Mesendoderm (in vitro differentiated cells): ENCODE measurements at regions not wholly inside any gene's neighbourhood (a gene's known extent, or its start where the extent isn't known, plus 50 kb on each side); places are given as distances from the start of the nearest gene placed in this dataset.
"Not testable (repeated sequence)": the region's sequence is repeated elsewhere in the genome, so short reads cannot be mapped to it uniquely, and the experiment has no call there.

Experiments
- DNase-seq: peaks from one replicate; pipeline ENCODE4 v3.0.0; 2013
- H2AK5ac ChIP-seq: 2 replicates; pipeline ENCODE4 v1.6.1; 2013; ENCODE audit warnings: low read length, inconsistent platforms
- H2BK120ac ChIP-seq: 2 replicates; pipeline ENCODE4 v1.6.1; 2013; ENCODE audit warnings: low read depth, mild to moderate bottlenecking, low read length, moderate library complexity, mixed read lengths
- H2BK15ac ChIP-seq: replicated peaks from 2 replicates; pipeline ENCODE4 v1.6.1; 2013; ENCODE audit warnings: low read depth, mild to moderate bottlenecking, moderate library complexity
- H2BK5ac ChIP-seq: 2 replicates; pipeline ENCODE4 v1.6.1; 2013; ENCODE audit warnings: low read length, inconsistent platforms
- H3K18ac ChIP-seq: 2 replicates; pipeline ENCODE4 v1.6.1; 2013; ENCODE audit warnings: mild to moderate bottlenecking, low read length, mixed read lengths
- H3K23ac ChIP-seq: one replicate; pipeline ENCODE4 v1.6.1; 2013; ENCODE audit warnings: low read length
- H3K27ac ChIP-seq: 2 replicates; pipeline ENCODE4 v1.5.1; 2013; ENCODE audit warnings: low read depth, mild to moderate bottlenecking, inconsistent platforms, low read length, moderate library complexity
- H3K27me3 ChIP-seq: 2 replicates; pipeline ENCODE4 v1.6.1; 2013; ENCODE audit warnings: low read length, control low read depth, mild to moderate bottlenecking, inconsistent platforms; ENCODE audit not compliant: insufficient read depth, poor library complexity
- H3K36me3 ChIP-seq: 2 replicates; pipeline ENCODE4 v1.6.1; 2013; ENCODE audit warnings: low read length, inconsistent platforms; ENCODE audit not compliant: control insufficient read depth, insufficient read depth
- H3K4ac ChIP-seq: one replicate; pipeline ENCODE4 v1.6.1; 2013; ENCODE audit warnings: low read depth, mild to moderate bottlenecking, low read length, moderate library complexity
- H3K4me1 ChIP-seq: 2 replicates; pipeline ENCODE4 v1.6.1; 2013; ENCODE audit warnings: low read depth, low read length, inconsistent platforms; ENCODE audit not compliant: control insufficient read depth
- H3K4me2 ChIP-seq: 2 replicates; pipeline ENCODE4 v1.6.1; 2013; ENCODE audit warnings: low read length
- H3K4me3 ChIP-seq: 2 replicates; pipeline ENCODE4 v1.5.1; 2013; ENCODE audit warnings: mild to moderate bottlenecking, low read length
- H3K56ac ChIP-seq: one replicate; pipeline ENCODE4 v1.6.1; 2013; ENCODE audit warnings: low read length
- H3K79me1 ChIP-seq: 2 replicates; pipeline ENCODE4 v1.6.1; 2013; ENCODE audit warnings: low read length, inconsistent platforms
- H3K79me2 ChIP-seq: 2 replicates; pipeline ENCODE4 v1.6.1; 2013; ENCODE audit warnings: mild to moderate bottlenecking, low read length; ENCODE audit not compliant: control insufficient read depth, insufficient read depth
- H3K9ac ChIP-seq: 2 replicates; pipeline ENCODE4 v1.6.1; 2013; ENCODE audit warnings: low read length, inconsistent platforms
- H4K5ac ChIP-seq: one replicate; pipeline ENCODE4 v1.6.1; 2013; ENCODE audit warnings: low read length
- H4K8ac ChIP-seq: one replicate; pipeline ENCODE4 v1.6.1; 2013; ENCODE audit warnings: low read depth, mild to moderate bottlenecking, control low read depth, low read length, moderate library complexity
- WGBS: extraction: QIAGEN DNeasy Blood & Tissue Kit; methylation state at CpG from one replicate; pipeline ENCODE4 v1.1.7; 2013; ENCODE audit warnings: low lambda C conversion rate, missing lambda C conversion rate; ENCODE audit not compliant: insufficient coverage; ENCODE audit errors: extremely low coverage; 5-methylcytosine and 5-hydroxymethylcytosine counted together

DNA sequence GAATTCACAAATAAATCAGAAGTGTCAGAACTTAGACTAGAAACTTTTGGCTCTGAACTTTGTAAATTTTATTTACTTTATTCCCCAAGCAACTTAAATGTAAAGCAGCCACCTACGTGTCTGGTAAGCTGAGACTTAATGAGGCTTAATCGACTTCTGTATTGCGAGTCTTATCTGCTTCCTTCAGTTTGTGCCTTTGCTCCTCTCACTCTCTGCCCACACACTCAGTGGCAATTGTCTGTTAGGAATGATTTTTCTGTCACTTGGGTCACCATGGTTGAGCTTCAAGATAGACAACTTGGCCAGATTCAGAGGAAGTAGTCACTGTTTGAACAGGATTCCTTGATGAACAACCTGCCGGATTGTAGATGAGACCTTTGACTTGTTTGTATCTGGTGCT is 691.4 kb upstream of the FSHR start:
- H3K4me1 ChIP-seq = no peaks in the 10 kb centered on the region
- no peaks in the 10 kb centered on the region for H3K79me2 ChIP-seq
- H2BK5ac ChIP-seq = no peak overlapping the region
- H3K36me3 ChIP-seq = no peaks in the 10 kb centered on the region
- H3K27ac ChIP-seq = no peak overlapping the region
- WGBS = no CpG with 5 or more reads among the region's 4 CpGs
- no peak overlapping the region for H3K4me3 ChIP-seq
- H4K8ac ChIP-seq = peak overlapping the region; percentile 56
- H3K18ac ChIP-seq = peak overlapping the region; percentile 51
- H3K56ac ChIP-seq = no peak overlapping the region
- no peak for DNase-seq
- peak overlapping the region; percentile 31 for H3K4ac ChIP-seq
- H2AK5ac ChIP-seq = no peak overlapping the region
- H2BK120ac ChIP-seq = no peak overlapping the region
- no peak overlapping the region for H2BK15ac ChIP-seq
- no peak overlapping the region for H3K4me2 ChIP-seq
- H3K23ac ChIP-seq = no peak overlapping the region
- H4K5ac ChIP-seq = no peak overlapping the region
- H3K9ac ChIP-seq = no peak overlapping the region
- no peaks in the 10 kb centered on the region for H3K79me1 ChIP-seq
- H3K27me3 ChIP-seq = no peaks in the 10 kb centered on the region

DNA sequence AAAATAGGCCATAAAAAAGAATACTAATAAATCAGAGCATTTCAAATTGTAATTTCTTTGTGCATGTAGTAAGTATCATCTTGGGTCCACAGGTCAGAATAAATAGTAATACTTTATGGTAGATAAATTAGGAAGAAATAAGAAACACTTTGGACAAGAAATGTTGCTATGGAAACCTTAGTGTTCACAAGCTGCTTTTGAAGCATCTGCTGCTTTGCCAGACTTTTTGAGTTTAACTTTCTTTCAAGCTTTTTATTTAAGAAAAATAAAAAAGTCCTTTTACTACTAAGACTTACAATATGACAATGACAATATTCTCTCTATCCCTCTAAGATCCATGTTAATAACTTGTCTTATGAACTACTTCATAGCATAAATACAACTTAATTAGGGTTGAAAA is 690.7 kb upstream of the FSHR start:
- H2AK5ac ChIP-seq = no peak overlapping the region
- no peak for DNase-seq
- H3K4me2 ChIP-seq = no peak overlapping the region
- no peak overlapping the region for H3K56ac ChIP-seq
- H3K79me1 ChIP-seq = no peaks in the 10 kb centered on the region
- no peak overlapping the region for H4K5ac ChIP-seq
- H2BK5ac ChIP-seq = no peak overlapping the region
- no peaks in the 10 kb centered on the region for H3K36me3 ChIP-seq
- no peak overlapping the region for H2BK15ac ChIP-seq
- H4K8ac ChIP-seq = no peak overlapping the region
- H3K27me3 ChIP-seq = no peaks in the 10 kb centered on the region
- no peak overlapping the region for H3K4me3 ChIP-seq
- H3K23ac ChIP-seq = no peak overlapping the region
- H3K9ac ChIP-seq = no peak overlapping the region
- no peak overlapping the region for H3K27ac ChIP-seq
- H3K4me1 ChIP-seq = no peaks in the 10 kb centered on the region
- no peaks in the 10 kb centered on the region for H3K79me2 ChIP-seq
- H2BK120ac ChIP-seq = no peak overlapping the region
- no peak overlapping the region for H3K4ac ChIP-seq
- H3K18ac ChIP-seq = no peak overlapping the region

DNA sequence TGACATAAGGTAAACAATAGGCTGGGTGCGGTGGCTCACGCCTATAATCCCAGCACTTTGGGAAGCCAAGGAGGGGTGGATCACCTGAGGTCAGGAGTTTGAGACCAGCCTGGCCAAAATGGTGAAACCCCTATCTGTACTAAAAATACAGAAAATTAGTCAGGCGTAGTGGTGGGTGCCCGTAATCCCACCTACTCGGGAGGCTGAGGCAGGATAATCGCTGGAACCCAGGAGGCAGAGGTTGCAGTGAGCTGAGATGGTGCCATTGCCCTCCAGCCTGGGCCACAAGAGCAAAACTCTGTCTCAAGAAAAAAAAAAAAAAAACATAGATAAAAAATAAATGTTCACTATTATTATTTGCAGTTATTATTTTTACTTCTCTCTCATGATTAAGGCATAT is 689.8 kb upstream of the FSHR start:
- not testable (repeated sequence) for H3K27me3 ChIP-seq, H4K8ac ChIP-seq, DNase-seq, H3K79me2 ChIP-seq, H3K23ac ChIP-seq, H3K36me3 ChIP-seq, H3K4me3 ChIP-seq, H3K4ac ChIP-seq, H3K4me1 ChIP-seq, H3K18ac ChIP-seq, H3K4me2 ChIP-seq, H3K79me1 ChIP-seq, H3K9ac ChIP-seq, H2AK5ac ChIP-seq, H4K5ac ChIP-seq, H2BK15ac ChIP-seq, H2BK5ac ChIP-seq, H3K27ac ChIP-seq, H3K56ac ChIP-seq, H2BK120ac ChIP-seq
- no CpG with 5 or more reads among the region's 6 CpGs for WGBS

DNA sequence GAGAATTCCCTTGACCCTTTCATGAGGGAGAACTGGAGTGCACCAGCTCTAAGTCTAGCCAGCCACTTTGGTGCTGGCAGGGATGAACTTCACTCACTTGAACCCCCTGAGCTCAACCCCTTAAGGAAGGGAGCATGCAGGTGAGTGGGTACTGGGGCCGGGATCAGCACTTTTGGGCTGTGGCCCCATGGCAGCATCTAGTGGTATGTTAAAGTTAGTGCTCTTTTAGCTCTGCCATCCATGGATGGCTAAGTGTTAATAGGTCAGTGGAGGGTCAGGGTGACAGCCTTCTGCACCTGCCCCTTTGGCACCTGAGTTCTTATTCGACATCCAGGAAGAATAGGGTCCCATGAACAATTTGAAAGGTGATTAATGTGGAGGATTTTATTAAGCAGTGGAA is 689.0 kb upstream of the FSHR start:
- no peak overlapping the region for H2BK15ac ChIP-seq
- H2AK5ac ChIP-seq = no peak overlapping the region
- H4K8ac ChIP-seq = no peak overlapping the region
- H3K4me3 ChIP-seq = no peak overlapping the region
- H2BK5ac ChIP-seq = no peak overlapping the region
- no CpG with 5 or more reads among the region's 2 CpGs for WGBS
- H3K9ac ChIP-seq = no peak overlapping the region
- DNase-seq = no peak
- no peaks in the 10 kb centered on the region for H3K79me1 ChIP-seq
- H3K18ac ChIP-seq = no peak overlapping the region
- no peaks in the 10 kb centered on the region for H3K36me3 ChIP-seq
- H3K4ac ChIP-seq = no peak overlapping the region
- no peak overlapping the region for H3K4me2 ChIP-seq
- no peak overlapping the region for H2BK120ac ChIP-seq
- no peak overlapping the region for H4K5ac ChIP-seq
- H3K4me1 ChIP-seq = no peaks in the 10 kb centered on the region
- H3K27ac ChIP-seq = no peak overlapping the region
- no peaks in the 10 kb centered on the region for H3K27me3 ChIP-seq
- H3K23ac ChIP-seq = no peak overlapping the region
- H3K79me2 ChIP-seq = no peaks in the 10 kb centered on the region
- no peak overlapping the region for H3K56ac ChIP-seq

DNA sequence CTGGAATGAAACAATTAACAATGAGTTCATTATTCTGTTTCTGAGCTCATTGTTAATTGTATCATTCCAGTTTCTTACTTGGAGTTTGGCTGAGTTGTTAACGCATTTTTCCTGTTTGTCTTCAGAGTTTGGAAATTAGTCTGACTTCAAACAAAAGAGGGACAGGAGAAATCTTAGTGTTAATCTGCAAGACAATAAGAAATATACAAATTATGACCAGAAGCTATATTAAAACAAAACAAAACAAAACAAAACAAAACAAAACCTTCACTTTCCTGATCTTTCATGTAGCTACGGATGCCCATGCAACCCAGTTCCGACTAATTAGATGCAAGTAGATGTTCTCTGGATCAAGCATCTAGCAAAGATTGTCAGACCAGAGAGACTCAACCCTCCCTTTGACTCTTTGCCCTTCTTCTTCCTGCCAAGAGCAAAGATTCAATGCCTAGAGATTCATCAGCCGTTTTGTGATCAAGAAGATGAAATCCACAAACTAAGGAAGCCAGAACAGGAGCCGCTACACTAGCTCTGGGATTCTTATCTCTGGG is 686.2 kb upstream of the FSHR start:
- Histone ChIP-seq H3K79me2 (no peaks in the 10 kb centered on the region), H2BK15ac (no peak overlapping the region), H3K4me2 (no peak overlapping the region), H3K4me1 (no peaks in the 10 kb centered on the region), H3K4me3 (no peak overlapping the region), H3K9ac (no peak overlapping the region), H3K27me3 (no peaks in the 10 kb centered on the region), H3K79me1 (no peaks in the 10 kb centered on the region), H3K56ac (no peak overlapping the region), H3K18ac (peak overlapping the region; percentile 41), H4K8ac (no peak overlapping the region), H4K5ac (no peak overlapping the region), H3K23ac (no peak overlapping the region), H2BK5ac (no peak overlapping the region), H3K4ac (no peak overlapping the region), H2BK120ac (no peak overlapping the region), H3K27ac (no peak overlapping the region), H3K36me3 (no peaks in the 10 kb centered on the region), H2AK5ac (no peak overlapping the region)
- DNase-seq = peak; percentile 34
- WGBS = no CpG with 5 or more reads among the region's 5 CpGs

DNA sequence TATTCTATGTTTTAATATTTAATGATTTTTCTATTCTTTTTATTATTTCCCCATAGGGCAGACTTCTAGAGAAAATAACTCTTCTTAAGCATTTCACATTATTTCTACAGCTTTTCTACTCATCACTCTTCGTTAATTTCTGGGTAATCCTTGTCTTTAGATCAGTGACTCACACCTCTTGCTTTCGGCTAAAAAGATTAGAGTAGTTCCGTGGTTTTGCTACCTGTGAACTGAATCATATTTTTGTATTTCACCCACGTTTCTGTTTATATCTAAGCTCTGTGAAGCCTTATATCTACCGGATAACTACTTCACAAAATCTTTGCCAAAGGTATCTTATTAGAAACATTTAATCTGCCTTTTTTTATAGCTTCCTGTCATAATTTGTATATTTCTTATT is 685.5 kb upstream of the FSHR start:
- H3K4me1 ChIP-seq = no peaks in the 10 kb centered on the region
- H2BK15ac ChIP-seq = no peak overlapping the region
- no peak for DNase-seq
- H3K18ac ChIP-seq = no peak overlapping the region
- no peaks in the 10 kb centered on the region for H3K36me3 ChIP-seq
- no peak overlapping the region for H3K4me3 ChIP-seq
- no peak overlapping the region for H3K4ac ChIP-seq
- H3K9ac ChIP-seq = no peak overlapping the region
- no peak overlapping the region for H4K5ac ChIP-seq
- H3K56ac ChIP-seq = no peak overlapping the region
- no peak overlapping the region for H2AK5ac ChIP-seq
- no peaks in the 10 kb centered on the region for H3K27me3 ChIP-seq
- no peak overlapping the region for H3K27ac ChIP-seq
- H2BK5ac ChIP-seq = no peak overlapping the region
- no peaks in the 10 kb centered on the region for H3K79me2 ChIP-seq
- no CpG with 5 or more reads among the region's 5 CpGs for WGBS
- H3K4me2 ChIP-seq = no peak overlapping the region
- H4K8ac ChIP-seq = no peak overlapping the region
- no peaks in the 10 kb centered on the region for H3K79me1 ChIP-seq
- no peak overlapping the region for H3K23ac ChIP-seq
- no peak overlapping the region for H2BK120ac ChIP-seq
